ENCODE measurements at regions not wholly inside any gene's neighbourhood (a gene's known extent, or its start where the extent isn't known, plus 50 kb on each side); places are given as distances from the start of the nearest gene placed in this dataset.

DNA sequence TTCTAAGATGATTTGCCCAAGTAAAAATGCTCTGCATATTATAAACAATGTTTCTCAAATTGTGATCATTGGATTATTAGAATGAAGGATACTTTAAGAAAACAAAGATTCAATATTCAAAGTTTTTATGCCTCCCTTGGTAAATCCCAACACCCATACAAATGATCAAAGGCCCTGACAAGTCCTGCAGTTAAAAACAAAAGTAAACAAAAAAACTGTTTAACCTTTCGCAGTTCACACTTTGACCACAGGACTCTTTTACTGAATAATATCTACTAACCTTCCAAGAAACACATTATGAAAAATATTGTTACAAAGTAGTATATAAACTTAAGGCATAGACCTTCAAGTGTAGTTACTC, 365.9 kb upstream of the ZFHX3 start:
- TF ChIP-seq ZNF350 (CRISPR knock-in tag; IDR thresholded peaks at IDR 0.05; ENCODE audit: borderline replicate concordance, low read depth) (no peak), POLR2AphosphoS5 (IDR thresholded peaks at IDR 0.05; ENCODE audit: low read depth, low read length) (no peak), NAIF1 (CRISPR knock-in tag; IDR thresholded peaks at IDR 0.05; ENCODE audit: borderline replicate concordance) (no peak), ZNF709 (CRISPR knock-in tag; IDR thresholded peaks at IDR 0.05) (no peak), ETV6 (CRISPR knock-in tag; conservative IDR thresholded peaks at IDR 0.05) (no peak)
- TF ChIP-seq, protein P1, sequence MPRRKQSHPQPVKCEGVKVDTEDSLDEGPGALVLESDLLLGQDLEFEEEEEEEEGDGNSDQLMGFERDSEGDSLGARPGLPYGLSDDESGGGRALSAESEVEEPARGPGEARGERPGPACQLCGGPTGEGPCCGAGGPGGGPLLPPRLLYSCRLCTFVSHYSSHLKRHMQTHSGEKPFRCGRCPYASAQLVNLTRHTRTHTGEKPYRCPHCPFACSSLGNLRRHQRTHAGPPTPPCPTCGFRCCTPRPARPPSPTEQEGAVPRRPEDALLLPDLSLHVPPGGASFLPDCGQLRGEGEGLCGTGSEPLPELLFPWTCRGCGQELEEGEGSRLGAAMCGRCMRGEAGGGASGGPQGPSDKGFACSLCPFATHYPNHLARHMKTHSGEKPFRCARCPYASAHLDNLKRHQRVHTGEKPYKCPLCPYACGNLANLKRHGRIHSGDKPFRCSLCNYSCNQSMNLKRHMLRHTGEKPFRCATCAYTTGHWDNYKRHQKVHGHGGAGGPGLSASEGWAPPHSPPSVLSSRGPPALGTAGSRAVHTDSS (CRISPR knock-in tag; conservative IDR thresholded peaks at IDR 0.05) = no peak
- TF ChIP-seq, protein P2, sequence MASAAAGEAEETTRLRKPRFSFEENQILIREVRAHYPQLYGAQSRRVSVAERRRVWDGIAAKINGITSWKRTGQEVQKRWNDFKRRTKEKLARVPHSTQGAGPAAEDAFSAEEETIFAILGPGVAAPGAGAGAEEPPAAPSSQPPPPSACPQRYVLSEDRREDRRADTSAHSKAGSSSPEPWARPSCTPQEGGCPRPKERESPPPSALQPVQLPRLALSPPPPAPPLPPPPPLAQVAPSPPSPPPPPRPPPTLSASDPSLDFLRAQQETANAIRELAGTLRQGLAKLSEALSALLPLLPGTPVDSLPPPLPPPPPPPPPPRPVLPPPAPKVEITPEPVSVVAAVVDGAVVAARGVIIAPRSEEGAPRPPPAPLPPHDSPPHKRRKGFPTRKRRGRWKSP (CRISPR knock-in tag; IDR thresholded peaks at IDR 0.05) = no peak
- TF ChIP-seq, protein P3, sequence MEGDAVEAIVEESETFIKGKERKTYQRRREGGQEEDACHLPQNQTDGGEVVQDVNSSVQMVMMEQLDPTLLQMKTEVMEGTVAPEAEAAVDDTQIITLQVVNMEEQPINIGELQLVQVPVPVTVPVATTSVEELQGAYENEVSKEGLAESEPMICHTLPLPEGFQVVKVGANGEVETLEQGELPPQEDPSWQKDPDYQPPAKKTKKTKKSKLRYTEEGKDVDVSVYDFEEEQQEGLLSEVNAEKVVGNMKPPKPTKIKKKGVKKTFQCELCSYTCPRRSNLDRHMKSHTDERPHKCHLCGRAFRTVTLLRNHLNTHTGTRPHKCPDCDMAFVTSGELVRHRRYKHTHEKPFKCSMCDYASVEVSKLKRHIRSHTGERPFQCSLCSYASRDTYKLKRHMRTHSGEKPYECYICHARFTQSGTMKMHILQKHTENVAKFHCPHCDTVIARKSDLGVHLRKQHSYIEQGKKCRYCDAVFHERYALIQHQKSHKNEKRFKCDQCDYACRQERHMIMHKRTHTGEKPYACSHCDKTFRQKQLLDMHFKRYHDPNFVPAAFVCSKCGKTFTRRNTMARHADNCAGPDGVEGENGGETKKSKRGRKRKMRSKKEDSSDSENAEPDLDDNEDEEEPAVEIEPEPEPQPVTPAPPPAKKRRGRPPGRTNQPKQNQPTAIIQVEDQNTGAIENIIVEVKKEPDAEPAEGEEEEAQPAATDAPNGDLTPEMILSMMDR (CRISPR knock-in tag; IDR thresholded peaks at IDR 0.05) = no peak

Data from HepG2 (cell line).